ENCODE measurements at regions not wholly inside any gene's neighbourhood (a gene's known extent, or its start where the extent isn't known, plus 50 kb on each side); places are given as distances from the start of the nearest gene placed in this dataset.
"Not testable (repeated sequence)": the region's sequence is repeated elsewhere in the genome, so short reads cannot be mapped to it uniquely, and the experiment has no call there.

GRCh38 chr3:90206482-90206881, 1099.1 kb downstream of the EPHA3 start:
- not testable (repeated sequence) for DNase-seq (ENCODE audit: low spot score)

- not testable (repeated sequence) for DNase-seq (ENCODE audit: low spot score)
These were observed 1100.1 kb downstream of the EPHA3 start for GRCh38 chr3:90207353-90208097.

DNA sequence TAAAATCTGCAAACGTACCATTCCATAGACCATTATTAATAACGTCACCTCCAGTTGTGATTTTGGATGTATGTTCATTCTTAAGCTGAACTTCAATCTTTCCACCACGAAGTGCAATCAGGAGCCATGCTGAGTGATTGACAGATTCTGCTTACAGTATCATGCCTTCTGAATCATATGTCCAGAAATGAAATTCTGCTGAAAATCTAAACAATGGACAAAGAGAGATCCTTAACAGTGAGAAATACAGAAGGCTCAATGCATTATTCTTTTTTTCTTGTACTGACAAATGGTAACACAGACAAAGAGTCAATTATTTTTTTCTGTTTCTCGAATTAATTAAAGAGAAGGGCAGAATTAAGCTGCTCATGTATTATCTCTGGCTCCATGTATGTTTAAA, 1114.5 kb downstream of the EPHA3 start:
- DNase-seq (ENCODE audit: low spot score): no peak

DNA sequence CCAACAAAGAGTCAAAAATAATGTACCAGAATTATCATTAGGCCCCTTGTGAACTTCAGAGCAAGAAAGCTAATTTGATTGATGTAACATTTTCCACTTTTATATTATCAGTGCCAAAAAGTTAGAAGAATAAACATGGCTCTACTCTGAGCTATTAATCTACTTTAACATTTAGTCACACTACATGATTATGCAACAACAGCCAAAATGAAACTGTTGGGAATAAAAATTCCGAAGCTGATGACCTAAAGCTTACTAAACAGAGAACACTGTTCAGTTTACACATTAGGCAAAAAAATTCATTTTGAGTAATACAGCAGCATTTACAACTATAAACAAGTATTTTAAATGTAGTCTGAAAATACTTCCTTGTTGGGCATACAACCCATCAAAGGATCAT, 1134.1 kb downstream of the EPHA3 start:
- DNase-seq (ENCODE audit: low spot score): no peak

- no peak for DNase-seq (ENCODE audit: low spot score)
These were observed 1145.7 kb downstream of the EPHA3 start for GRCh38 chr3:90253131-90253530.

DNA sequence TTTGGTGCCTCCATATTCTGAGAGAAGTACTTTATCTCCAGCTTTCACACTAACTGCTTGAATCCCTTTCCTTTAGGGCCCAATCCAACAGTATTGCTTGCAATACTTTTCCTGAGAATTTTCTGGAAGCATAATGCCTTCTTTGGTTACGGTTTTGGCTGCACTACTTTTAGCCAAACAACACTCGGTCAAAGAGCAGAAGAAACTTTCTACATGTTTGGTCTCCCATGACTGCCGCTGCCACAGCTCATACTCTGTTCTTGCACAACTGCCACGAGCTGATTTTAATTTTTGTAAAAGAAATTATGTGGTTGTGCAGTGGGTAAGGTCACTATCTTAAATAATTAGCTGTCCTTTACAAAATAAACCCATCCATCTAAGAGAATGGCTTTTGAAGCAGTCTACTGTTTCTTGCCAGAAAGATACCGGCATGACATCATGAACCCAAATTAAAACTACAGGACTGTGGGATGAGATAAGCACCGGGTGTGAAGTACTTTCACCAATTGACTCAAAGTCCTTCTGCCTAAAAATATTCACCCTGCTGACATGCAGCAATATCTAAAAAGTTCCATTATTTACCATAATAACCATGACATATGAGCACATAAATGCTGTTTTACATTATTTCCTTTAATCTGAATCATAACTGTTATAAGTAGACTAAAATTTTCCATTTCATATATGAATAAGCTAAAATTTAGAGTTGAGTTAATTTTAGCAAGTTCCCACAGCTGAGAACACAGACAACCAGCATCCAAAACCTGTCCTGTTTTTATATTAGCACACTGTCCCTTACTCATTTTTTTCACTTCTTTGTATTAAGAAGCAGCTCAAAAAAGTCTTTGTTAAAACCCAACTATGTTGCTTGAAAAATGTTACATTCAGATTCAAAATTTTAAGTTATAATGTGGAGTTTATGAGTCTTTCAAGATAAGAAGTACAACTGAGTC, 1154.3 kb downstream of the EPHA3 start:
- DNase-seq (ENCODE audit: low spot score): no peak
